A549 (cell line): ENCODE measurements at regions not wholly inside any gene's neighbourhood (a gene's known extent, or its start where the extent isn't known, plus 50 kb on each side); places are given as distances from the start of the nearest gene placed in this dataset.

Experiments
- ATAC-seq, 2 experiments: fragments of 200-7000 bp in 1 of 2; fragments of >200 bp in 1 of 2; cut with Nextera tagmentation in 1 of 2; cut with Tn5 transposase in 1 of 2; 3 replicates each; pipeline versions ENCODE4 v1.8.0 to v1.9.1; 2018 to 2020; ENCODE audit warnings: mild to moderate bottlenecking in 1 of 2, moderate library complexity in 1 of 2
- CTCF ChIA-PET: fragments of 300-600 bp; sonication (Branson Sonifier 250); formaldehyde crosslinking; extraction: SDS; loops from one replicate; lab custom pipeline; 2021; ENCODE audit warnings: antibody characterized with exemption, inconsistent platforms; lab: Yijun Ruan, JAX
- POLR2A ChIA-PET: fragments of 350-600 bp; formaldehyde crosslinking; extraction: SDS; loops from one replicate; lab custom pipeline; 2021; ENCODE audit warnings: antibody characterized with exemption, inconsistent platforms; lab: Yijun Ruan, JAX
- DNase-seq, 2 experiments: peaks; one replicate each; pipeline versions ENCODE4 v3.0.0 to v3.0.0-alpha.2; 2011 to 2016; ENCODE audit warnings: low read depth in 1 of 2, low spot score in 1 of 2
- FAIRE-seq: peaks from 2 replicates; lab custom pipeline; 2011; peaks lifted over from hg19 to GRCh38; lab: Jason Lieb, UNC
- H3K27ac ChIP-seq, 2 experiments: fragments of >200 bp; sonication (Bioruptor Twin); formaldehyde crosslinking; 3 replicates each; pipeline ENCODE4 v1.5.1; 2016 to 2017
- H3K4me1 ChIP-seq: fragments of >200 bp; sonication (Bioruptor Twin); formaldehyde crosslinking; 3 replicates; pipeline ENCODE4 v1.6.1; 2016
- H3K4me2 ChIP-seq: fragments of >200 bp; sonication (Bioruptor Twin); formaldehyde crosslinking; 3 replicates; pipeline ENCODE4 v1.6.1; 2016
- H3K4me3 ChIP-seq: fragments of >200 bp; sonication (Bioruptor Twin); formaldehyde crosslinking; 3 replicates; pipeline ENCODE4 v1.5.1; 2016
- H3K9me3 ChIP-seq: fragments of >200 bp; sonication (Bioruptor Twin); formaldehyde crosslinking; 3 replicates; pipeline ENCODE4 v1.6.1; 2016
- CBX8 ChIP-seq: fragments of 200-600 bp; sonication (generic); IDR thresholded peaks from 2 replicates; pipeline ENCODE4 v1.6.1; 2016
- CEBPB ChIP-seq, 2 experiments: fragments of >200 bp in 1 of 2; sonication (Bioruptor Twin) in 1 of 2; formaldehyde crosslinking in 1 of 2; IDR thresholded peaks; 2 replicates each; pipeline ENCODE4 v1.6.1; 2012 to 2016
- CHD2 ChIP-seq: fragments of 150-350 bp; IDR thresholded peaks from 2 replicates; pipeline ENCODE4 v1.6.1; 2014; ENCODE audit warnings: low read length; ENCODE audit not compliant: partially characterized antibody
- E2F6 ChIP-seq: IDR thresholded peaks from 2 replicates; pipeline ENCODE4 v1.6.1; 2012; ENCODE audit warnings: low read depth, borderline replicate concordance
- EHMT2 ChIP-seq: fragments of 200-600 bp; sonication (generic); IDR thresholded peaks from 2 replicates; pipeline ENCODE4 v1.6.1; 2016; ENCODE audit warnings: antibody characterized with exemption, low read depth, mild to moderate bottlenecking, moderate library complexity
- ELK1 ChIP-seq: fragments of 150-350 bp; IDR thresholded peaks from 2 replicates; pipeline ENCODE4 v1.6.1; 2014; ENCODE audit warnings: low read depth, mild to moderate bottlenecking, low read length
- ESRRA ChIP-seq: fragments of 150-350 bp; IDR thresholded peaks from 2 replicates; pipeline ENCODE4 v1.6.1; 2014; ENCODE audit warnings: mild to moderate bottlenecking, low read length, borderline replicate concordance
- FOSB ChIP-seq: fragments of 250-450 bp; sonication (Bioruptor Pico); IDR thresholded peaks from 2 replicates; pipeline ENCODE4 v1.5.0; 2020; ENCODE audit warnings: mild to moderate bottlenecking, moderate library complexity
- FOXS1 ChIP-seq: fragments of 250-450 bp; sonication (Bioruptor Pico); IDR thresholded peaks from 2 replicates; pipeline ENCODE4 v1.5.0; 2020; ENCODE audit warnings: mild to moderate bottlenecking, moderate library complexity
- HES2 ChIP-seq: fragments of >200 bp; sonication (Bioruptor Twin); formaldehyde crosslinking; IDR thresholded peaks from 2 replicates; pipeline ENCODE4 v1.6.1; 2016
- HEYL ChIP-seq: fragments of 250-450 bp; sonication (Bioruptor Pico); IDR thresholded peaks from 2 replicates; pipeline ENCODE4 v1.8.0; 2021; ENCODE audit warnings: mild to moderate bottlenecking, moderate library complexity
- HOXB13 ChIP-seq: fragments of 250-450 bp; sonication (Bioruptor Pico); IDR thresholded peaks from 2 replicates; pipeline ENCODE4 v1.5.0; 2020; ENCODE audit warnings: low read depth, mild to moderate bottlenecking, moderate library complexity
- JUN ChIP-seq, 2 experiments: fragments of >200 bp; sonication (Bioruptor Twin); formaldehyde crosslinking; IDR thresholded peaks; 2 replicates in 1 of 2; 3 replicates in 1 of 2; pipeline ENCODE4 v1.6.1; 2016 to 2017
- KDM5A ChIP-seq: fragments of 200-600 bp; sonication (generic); IDR thresholded peaks from 2 replicates; pipeline ENCODE4 v1.6.1; 2016; ENCODE audit warnings: antibody characterized with exemption, mild to moderate bottlenecking
- MAFK ChIP-seq: fragments of 450-650 bp; IDR thresholded peaks from 2 replicates; pipeline ENCODE4 v1.6.1; 2014; ENCODE audit not compliant: partially characterized antibody
- MAX ChIP-seq: IDR thresholded peaks from 2 replicates; pipeline ENCODE4 v1.6.1; 2012
- MAZ ChIP-seq: fragments of 150-350 bp; IDR thresholded peaks from 2 replicates; pipeline ENCODE4 v1.6.1; 2014; ENCODE audit warnings: antibody characterized with exemption, low read depth, low read length, borderline replicate concordance
- MYC ChIP-seq: IDR thresholded peaks from 2 replicates; pipeline ENCODE4 v1.6.1; 2012; ENCODE audit warnings: mild to moderate bottlenecking, inconsistent platforms, low read length, improper control_type of control experiment, borderline replicate concordance
- NR3C1 ChIP-seq: fragments of >200 bp; sonication (Bioruptor Twin); formaldehyde crosslinking; IDR thresholded peaks from 3 replicates; pipeline ENCODE4 v1.6.1; 2017
- PBX3 ChIP-seq: IDR thresholded peaks from 2 replicates; pipeline ENCODE4 v1.6.1; 2012
- RAD21 ChIP-seq, 2 experiments: fragments of >200 bp in 1 of 2; sonication (Bioruptor Twin) in 1 of 2; formaldehyde crosslinking in 1 of 2; IDR thresholded peaks in 1 of 2; conservative IDR thresholded peaks in 1 of 2; 2 replicates in 1 of 2; 3 replicates in 1 of 2; pipeline ENCODE4 v1.6.1; 2012 to 2018; ENCODE audit warnings: inconsistent platforms in 1 of 2
- TP53 ChIP-seq: fragments of 250-450 bp; sonication (Bioruptor Pico); IDR thresholded peaks from 2 replicates; pipeline ENCODE4 v1.5.0; 2021; ENCODE audit warnings: mild to moderate bottlenecking, moderate library complexity
- ZFP36 ChIP-seq: fragments of 450-650 bp; IDR thresholded peaks from 2 replicates; pipeline ENCODE4 v1.6.1; 2014; ENCODE audit warnings: borderline replicate concordance; ENCODE audit not compliant: partially characterized antibody
- ZSCAN20 ChIP-seq: fragments of 250-450 bp; sonication (Bioruptor Pico); IDR thresholded peaks from 2 replicates; pipeline ENCODE4 v1.8.0; 2022; ENCODE audit warnings: mild to moderate bottlenecking, moderate library complexity
- WGBS: methylation state at CpG from one replicate; pipeline ENCODE4 v1.1.6; 2017; ENCODE audit errors: missing lambda C conversion rate; 5-methylcytosine and 5-hydroxymethylcytosine counted together

- ATAC-seq (no peak), DNase-seq (no peak), FAIRE-seq (no peak)
- no peaks in the 10 kb centered on the region for H3K4me1 ChIP-seq
- POLR2A ChIA-PET = no interaction called here
- no peak overlapping the region for H3K27ac ChIP-seq
- no peak overlapping the region for H3K4me3 ChIP-seq
- TF ChIP-seq CBX8 = no peak
- TF ChIP-seq CHD2 = no peak
- TF ChIP-seq TP53 (CRISPR knock-in tag) = no peak
- no peak for TF ChIP-seq MAX
- no peak for TF ChIP-seq CEBPB (IDR thresholded peaks at IDR 0.05)
- TF ChIP-seq RAD21 (conservative IDR thresholded peaks at IDR 0.05 in 1 of 2, IDR thresholded peaks at IDR 0.05 in 1 of 2) = no peak
- TF ChIP-seq MAZ = no peak
- no peak for TF ChIP-seq KDM5A
- no peak for TF ChIP-seq FOXS1 (CRISPR knock-in tag)
- no peak for TF ChIP-seq ELK1
- no peak for TF ChIP-seq HES2
- TF ChIP-seq ESRRA = no peak
- no peak for TF ChIP-seq NR3C1
- TF ChIP-seq ZSCAN20 (CRISPR knock-in tag) = no peak
- no peak for TF ChIP-seq PBX3
- H3K9me3 ChIP-seq = no peaks in the 10 kb centered on the region
- CTCF ChIA-PET = interaction anchor here (1.2 kb wide), 1 partner anchor 37 kb away, joined by 4 read pairs; no protein-coding TSS in a partner anchor
- 21% methylated on average over 2 of the region's 2 CpGs for WGBS
- H3K4me2 ChIP-seq = no peak overlapping the region
Measured at GRCh38 chr16:5671421-5671820, 573.8 kb upstream of the EEF2KMT start.

- H3K27ac ChIP-seq = no peak overlapping the region
- no peak overlapping the region for H3K4me3 ChIP-seq
- TF ChIP-seq MAFK = peak; percentile 83
- no peak for TF ChIP-seq HOXB13 (CRISPR knock-in tag)
- no peak for TF ChIP-seq ESRRA
- TF ChIP-seq MYC = no peak
- no peak for TF ChIP-seq FOSB (CRISPR knock-in tag)
- no peak for TF ChIP-seq MAZ
- no peak for TF ChIP-seq KDM5A
- ATAC-seq (no peak), DNase-seq (no peak), FAIRE-seq (no peak)
- no peaks in the 10 kb centered on the region for H3K9me3 ChIP-seq
- WGBS = 8% methylated on average over 2 of the region's 2 CpGs
- H3K4me1 ChIP-seq = no peaks in the 10 kb centered on the region
- ChIA-PET POLR2A (no interaction called here), CTCF (interaction anchor here (1.6 kb wide), 1 partner anchor 18 kb away, joined by 4 read pairs; no protein-coding TSS in a partner anchor)
- no peak overlapping the region for H3K4me2 ChIP-seq
Measured at GRCh38 chr16:5670198-5670597, 572.6 kb upstream of the EEF2KMT start.

- ChIA-PET CTCF (no interaction called here), POLR2A (no interaction called here)
- Histone ChIP-seq H3K4me1 (no peaks in the 10 kb centered on the region), H3K27ac (no peak overlapping the region), H3K4me3 (no peak overlapping the region), H3K9me3 (no peaks in the 10 kb centered on the region), H3K4me2 (no peak overlapping the region)
- ATAC-seq = no peak
- no peak for FAIRE-seq
- WGBS = 13% methylated on average over 2 of the region's 2 CpGs
- DNase-seq = no peak
- TF ChIP-seq E2F6 (no peak), JUN (IDR thresholded peaks at IDR 0.05) (no peak), HES2 (no peak), HEYL (CRISPR knock-in tag) (no peak), ELK1 (no peak), HOXB13 (CRISPR knock-in tag) (no peak), ZFP36 (no peak), MAX (no peak), EHMT2 (no peak), MYC (no peak), FOSB (CRISPR knock-in tag) (no peak), RAD21 (conservative IDR thresholded peaks at IDR 0.05 in 1 of 2, IDR thresholded peaks at IDR 0.05 in 1 of 2) (no peak), PBX3 (no peak), CHD2 (no peak)
Measured at GRCh38 chr16:5668553-5668952, 571.0 kb upstream of the EEF2KMT start.
